HUES48 (cell line): ENCODE measurements at regions not wholly inside any gene's neighbourhood (a gene's known extent, or its start where the extent isn't known, plus 50 kb on each side); places are given as distances from the start of the nearest gene placed in this dataset.

Experiments
- H3K27ac ChIP-seq: one replicate; pipeline ENCODE4 v1.7.0; 2013; ENCODE audit warnings: low read depth, low read length, inconsistent platforms
- H3K27me3 ChIP-seq: 2 replicates; pipeline ENCODE4 v1.6.1; 2013; ENCODE audit warnings: mild to moderate bottlenecking, low read length; ENCODE audit not compliant: control insufficient read depth, insufficient read depth
- H3K36me3 ChIP-seq: 2 replicates; pipeline ENCODE4 v1.6.1; 2013; ENCODE audit warnings: low read length; ENCODE audit not compliant: control insufficient read depth, insufficient read depth
- H3K4me1 ChIP-seq: 2 replicates; pipeline ENCODE4 v1.6.1; 2013; ENCODE audit warnings: mild to moderate bottlenecking, low read length; ENCODE audit not compliant: control insufficient read depth, insufficient read depth
- H3K4me3 ChIP-seq: 2 replicates; pipeline ENCODE4 v1.5.1; 2013; ENCODE audit warnings: mild to moderate bottlenecking, low read depth, low read length
- H3K9ac ChIP-seq: 2 replicates; pipeline ENCODE4 v1.6.1; 2013; ENCODE audit warnings: mild to moderate bottlenecking, low read depth, low read length, moderate library complexity
- H3K9me3 ChIP-seq: 2 replicates; pipeline ENCODE4 v1.6.1; 2013; ENCODE audit warnings: low read length; ENCODE audit not compliant: control insufficient read depth, insufficient read depth

DNA sequence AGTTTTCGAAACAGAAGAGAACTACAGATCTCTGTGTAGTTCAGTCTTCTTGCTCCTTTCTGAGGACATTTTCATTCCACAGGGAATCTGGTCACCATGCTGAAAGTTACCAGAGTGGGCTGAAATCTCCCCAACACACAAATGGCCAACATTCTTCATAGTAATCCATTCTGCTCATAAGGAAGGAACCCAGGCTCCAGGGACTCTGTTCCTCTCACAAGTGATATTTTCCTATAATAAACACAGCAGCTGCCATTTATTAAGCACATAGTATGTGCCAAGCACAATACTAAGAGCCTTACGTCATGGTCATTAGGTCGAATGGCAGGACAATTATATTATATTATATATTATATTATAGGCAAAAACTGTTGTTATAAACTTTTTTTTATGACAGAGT is 109.8 kb downstream of the RAB11FIP2 start:
- Histone ChIP-seq H3K9me3 (no peaks in the 10 kb centered on the region), H3K27me3 (no peaks in the 10 kb centered on the region), H3K9ac (no peak overlapping the region), H3K4me1 (peaks cover 13% of the 10 kb centered on the region), H3K4me3 (no peak overlapping the region), H3K27ac (no peak overlapping the region), H3K36me3 (no peaks in the 10 kb centered on the region)

DNA sequence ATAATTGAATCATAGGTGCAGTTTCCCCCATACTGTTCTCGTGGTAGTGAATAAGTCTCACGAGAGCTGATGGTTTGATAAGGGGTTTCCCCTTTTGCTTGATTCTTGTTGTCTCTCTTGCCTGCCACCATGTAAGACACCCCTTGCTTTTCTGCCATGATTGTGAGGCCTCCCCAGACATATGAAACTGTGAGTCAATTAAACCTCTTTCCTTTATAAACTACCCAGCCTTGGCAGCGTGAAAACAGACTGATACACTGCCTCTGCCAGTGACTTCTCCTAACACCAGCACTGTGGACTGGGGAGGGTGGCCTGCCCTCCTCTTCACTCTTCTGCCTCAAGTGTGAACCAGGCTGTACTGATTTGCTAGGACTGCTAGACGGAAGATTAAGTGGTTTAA is 108.6 kb downstream of the RAB11FIP2 start:
- no peak overlapping the region for H3K9ac ChIP-seq
- H3K9me3 ChIP-seq = no peaks in the 10 kb centered on the region
- no peak overlapping the region for H3K27ac ChIP-seq
- H3K36me3 ChIP-seq = no peaks in the 10 kb centered on the region
- peaks cover 13% of the 10 kb centered on the region for H3K4me1 ChIP-seq
- no peaks in the 10 kb centered on the region for H3K27me3 ChIP-seq
- H3K4me3 ChIP-seq = no peak overlapping the region

DNA sequence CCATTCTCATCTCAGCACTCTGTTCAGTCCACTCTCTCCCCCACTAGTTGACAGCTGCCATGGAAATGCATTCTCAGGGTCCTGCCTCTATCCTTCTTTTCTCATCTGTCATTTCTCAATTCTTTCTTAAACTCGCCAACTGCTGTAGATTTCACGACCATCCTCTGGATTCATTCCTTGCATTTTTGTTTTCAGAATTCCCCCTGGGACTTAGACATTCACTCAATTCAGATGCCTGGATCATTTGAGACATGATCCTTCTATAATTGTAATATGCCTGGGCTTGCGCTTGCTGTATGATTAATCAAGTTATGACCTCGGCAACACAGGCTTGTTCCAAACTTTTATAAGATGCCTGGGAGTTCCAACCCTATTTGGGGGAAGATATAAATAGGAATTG is 104.5 kb downstream of the RAB11FIP2 start:
- Histone ChIP-seq H3K27me3 (no peaks in the 10 kb centered on the region), H3K9me3 (no peaks in the 10 kb centered on the region), H3K4me1 (no peaks in the 10 kb centered on the region), H3K36me3 (no peaks in the 10 kb centered on the region), H3K9ac (no peak overlapping the region), H3K4me3 (no peak overlapping the region), H3K27ac (no peak overlapping the region)

DNA sequence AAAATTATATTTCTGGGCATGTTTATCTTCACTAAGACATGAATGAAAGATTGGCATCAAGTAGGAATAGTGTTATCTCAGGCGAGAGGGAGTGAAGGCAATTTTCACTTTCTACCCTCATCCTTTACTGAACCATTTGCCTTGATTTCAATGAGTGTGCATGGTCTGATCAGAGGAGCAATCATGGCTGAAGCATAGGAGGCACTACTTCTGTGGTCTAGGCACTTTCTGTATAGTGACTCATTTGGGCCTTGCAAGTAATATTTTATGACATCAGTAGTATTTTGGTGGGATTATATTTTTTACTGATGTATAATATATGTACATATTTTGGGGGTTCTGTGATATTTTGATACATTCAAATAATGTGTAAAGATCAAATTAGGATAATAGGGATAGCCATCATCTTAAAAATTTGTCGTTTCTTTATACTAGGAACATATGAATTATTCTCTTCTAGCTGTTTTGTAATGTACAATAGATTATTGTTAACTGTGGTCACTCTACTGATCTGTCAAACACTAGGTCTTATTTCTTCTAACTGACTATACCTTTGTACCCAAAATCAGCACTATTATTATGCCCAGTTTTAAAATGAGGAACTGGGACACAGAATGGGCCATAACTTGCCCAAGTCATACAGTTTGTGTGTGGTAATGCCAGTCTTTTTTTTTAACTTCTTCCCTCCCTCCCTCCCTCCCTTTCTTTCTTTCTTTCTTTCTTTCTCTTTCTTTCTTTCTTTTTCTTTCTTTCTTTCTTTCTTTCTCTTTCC is 101.9 kb downstream of the RAB11FIP2 start:
- H3K36me3 ChIP-seq = no peaks in the 10 kb centered on the region
- no peaks in the 10 kb centered on the region for H3K9me3 ChIP-seq
- H3K27ac ChIP-seq = no peak overlapping the region
- no peak overlapping the region for H3K4me3 ChIP-seq
- H3K9ac ChIP-seq = no peak overlapping the region
- no peaks in the 10 kb centered on the region for H3K4me1 ChIP-seq
- no peaks in the 10 kb centered on the region for H3K27me3 ChIP-seq

DNA sequence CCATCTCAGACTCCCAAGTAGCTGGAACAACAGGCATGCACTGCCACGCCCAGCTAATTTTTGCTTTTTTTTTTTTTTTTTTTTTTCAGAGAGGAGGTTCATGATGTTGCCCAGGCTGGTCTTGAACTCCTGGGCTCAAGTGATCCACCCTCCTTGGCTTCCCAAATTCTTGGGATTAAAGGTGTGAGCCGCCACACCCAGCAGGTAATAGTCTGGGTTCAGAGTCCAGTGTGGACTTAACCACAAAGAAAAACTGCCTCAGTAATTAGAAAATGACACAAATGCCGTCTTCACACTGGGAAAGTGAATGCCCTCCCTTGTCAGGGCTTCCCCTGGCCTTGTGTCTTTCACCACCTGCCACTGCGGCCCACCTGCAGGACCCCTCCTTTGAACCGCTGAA is 101.1 kb downstream of the RAB11FIP2 start:
- H3K36me3 ChIP-seq = no peaks in the 10 kb centered on the region
- H3K27me3 ChIP-seq = no peaks in the 10 kb centered on the region
- H3K4me3 ChIP-seq = no peak overlapping the region
- no peak overlapping the region for H3K27ac ChIP-seq
- H3K9me3 ChIP-seq = no peaks in the 10 kb centered on the region
- H3K9ac ChIP-seq = no peak overlapping the region
- no peaks in the 10 kb centered on the region for H3K4me1 ChIP-seq

DNA sequence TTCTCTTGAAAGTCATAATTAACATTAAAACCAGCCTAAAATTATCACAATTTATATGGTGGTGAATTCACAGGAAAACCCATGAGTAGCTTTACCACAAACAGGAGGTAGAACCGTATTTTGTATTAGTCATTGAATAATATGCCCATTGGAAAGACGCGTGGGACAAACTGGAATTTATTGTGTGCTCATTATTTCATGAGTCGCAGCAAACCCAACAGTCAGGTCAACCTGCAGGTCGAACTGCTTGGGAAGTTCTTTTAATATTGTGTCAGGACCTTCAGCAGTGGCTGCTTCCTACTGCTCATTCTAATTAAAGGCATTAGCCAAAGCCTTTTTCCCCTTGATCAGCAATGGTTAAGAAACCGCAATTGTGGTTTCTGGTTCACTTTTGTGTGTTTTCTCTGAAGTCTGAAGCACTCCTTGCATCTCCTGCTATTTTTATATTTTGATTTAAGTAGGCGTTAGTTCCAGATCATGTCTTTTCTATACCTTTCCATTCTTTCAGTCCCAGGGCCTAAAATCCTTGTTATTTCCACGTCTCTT is 100.1 kb downstream of the RAB11FIP2 start:
- Histone ChIP-seq H3K4me3 (no peak overlapping the region), H3K4me1 (no peaks in the 10 kb centered on the region), H3K27ac (no peak overlapping the region), H3K9me3 (no peaks in the 10 kb centered on the region), H3K27me3 (no peaks in the 10 kb centered on the region), H3K36me3 (no peaks in the 10 kb centered on the region), H3K9ac (no peak overlapping the region)

DNA sequence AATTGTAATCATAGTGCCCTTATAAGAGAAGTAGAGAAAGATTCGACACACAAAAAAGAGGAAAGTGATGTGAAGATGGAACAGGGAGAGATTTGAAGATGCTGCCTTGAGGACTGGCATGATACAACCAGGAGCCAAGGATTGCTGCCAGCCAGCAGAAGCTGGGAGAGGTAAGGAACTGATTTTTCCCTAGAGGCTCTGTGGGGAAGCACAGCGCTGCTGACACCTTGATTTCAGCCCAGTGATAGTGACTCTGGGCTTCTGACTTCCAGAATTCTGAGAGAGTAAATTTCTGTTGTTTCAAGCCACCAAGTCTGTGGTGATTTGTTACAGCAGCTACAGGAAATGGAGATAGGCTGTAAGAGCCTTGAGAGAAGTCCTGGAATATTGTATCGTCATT is 98.2 kb downstream of the RAB11FIP2 start:
- no peaks in the 10 kb centered on the region for H3K36me3 ChIP-seq
- H3K27me3 ChIP-seq = no peaks in the 10 kb centered on the region
- H3K9me3 ChIP-seq = no peaks in the 10 kb centered on the region
- no peak overlapping the region for H3K4me3 ChIP-seq
- no peaks in the 10 kb centered on the region for H3K4me1 ChIP-seq
- no peak overlapping the region for H3K27ac ChIP-seq
- no peak overlapping the region for H3K9ac ChIP-seq

DNA sequence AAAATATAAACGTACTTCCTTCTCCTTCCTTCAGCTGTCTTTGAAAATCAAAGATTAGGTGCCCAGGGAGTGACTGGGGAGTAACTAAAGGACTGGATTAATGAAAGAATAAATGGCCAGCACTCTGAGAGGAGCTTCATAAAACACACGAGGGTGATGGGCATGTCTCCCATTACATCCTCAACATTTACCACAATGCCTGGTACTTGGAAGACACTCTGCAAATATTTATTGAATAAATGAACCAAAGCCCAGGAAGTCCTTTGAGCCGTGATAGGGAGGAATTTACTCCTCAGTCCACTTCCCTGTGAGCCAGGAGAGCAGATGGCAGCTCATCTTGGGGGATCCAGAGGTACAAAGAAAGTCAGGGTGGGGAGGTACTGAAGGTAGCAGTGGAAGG is 96.3 kb downstream of the RAB11FIP2 start:
- Histone ChIP-seq H3K27me3 (no peaks in the 10 kb centered on the region), H3K9me3 (no peaks in the 10 kb centered on the region), H3K27ac (no peak overlapping the region), H3K4me3 (no peak overlapping the region), H3K36me3 (no peaks in the 10 kb centered on the region), H3K9ac (no peak overlapping the region), H3K4me1 (0 out of 2 replicates have a peak, but pooled peaks cover under 1% of the 10 kb centered on the region)
